ENCODE measurements at regions not wholly inside any gene's neighbourhood (a gene's known extent, or its start where the extent isn't known, plus 50 kb on each side); places are given as distances from the start of the nearest gene placed in this dataset.

GRCh38 chr10:130357226-130357625, 221.0 kb downstream of the GLRX3 start:
- Histone ChIP-seq H3K36me3 (ENCODE audit: control insufficient read depth, insufficient read depth, low read length) (no peaks in the 10 kb centered on the region), H3K27me3 (replicated peaks; ENCODE audit: control insufficient read depth, insufficient read depth, low read length) (no peaks in the 10 kb centered on the region), H3K4me3 (replicated peaks; ENCODE audit: low read depth, low read length) (no peak overlapping the region)
- DNase-seq (ENCODE audit: extremely low read depth, insufficient read length): no peak
- TF ChIP-seq CTCF (IDR thresholded peaks at IDR 0.05; ENCODE audit: insufficient read depth, low read length, poor library complexity, severe bottlenecking): no peak

GRCh38 chr10:130357951-130358350, 221.8 kb downstream of the GLRX3 start:
- Histone ChIP-seq H3K27me3 (replicated peaks; ENCODE audit: control insufficient read depth, insufficient read depth, low read length) (no peaks in the 10 kb centered on the region), H3K36me3 (ENCODE audit: control insufficient read depth, insufficient read depth, low read length) (no peaks in the 10 kb centered on the region), H3K4me3 (replicated peaks; ENCODE audit: low read depth, low read length) (no peak overlapping the region)
- no peak for DNase-seq (ENCODE audit: extremely low read depth, insufficient read length)
- TF ChIP-seq CTCF (IDR thresholded peaks at IDR 0.05; ENCODE audit: insufficient read depth, low read length, poor library complexity, severe bottlenecking): no peak

GRCh38 chr10:130358981-130359650, 222.9 kb downstream of the GLRX3 start:
- TF ChIP-seq CTCF (IDR thresholded peaks at IDR 0.05; ENCODE audit: insufficient read depth, low read length, poor library complexity, severe bottlenecking): no peak
- Histone ChIP-seq H3K36me3 (ENCODE audit: control insufficient read depth, insufficient read depth, low read length) (no peaks in the 10 kb centered on the region), H3K4me3 (replicated peaks; ENCODE audit: low read depth, low read length) (no peak overlapping the region), H3K27me3 (replicated peaks; ENCODE audit: control insufficient read depth, insufficient read depth, low read length) (no peaks in the 10 kb centered on the region)
- no peak for DNase-seq (ENCODE audit: extremely low read depth, insufficient read length)

- no peak overlapping the region for H3K4me3 ChIP-seq (replicated peaks; ENCODE audit: low read depth, low read length)
These were observed 223.5 kb downstream of the GLRX3 start for GRCh38 chr10:130359711-130360110.

GRCh38 chr10:130360826-130361311, 224.7 kb downstream of the GLRX3 start:
- H3K27me3 ChIP-seq (replicated peaks; ENCODE audit: control insufficient read depth, insufficient read depth, low read length): no peaks in the 10 kb centered on the region
- no peak overlapping the region for H3K4me3 ChIP-seq (replicated peaks; ENCODE audit: low read depth, low read length)
- no peak for DNase-seq (ENCODE audit: extremely low read depth, insufficient read length)
- TF ChIP-seq CTCF (IDR thresholded peaks at IDR 0.05; ENCODE audit: insufficient read depth, low read length, poor library complexity, severe bottlenecking): no peak
- no peaks in the 10 kb centered on the region for H3K36me3 ChIP-seq (ENCODE audit: control insufficient read depth, insufficient read depth, low read length)

More at GRCh38 chr10:130359711-130360110, 223.5 kb downstream of the GLRX3 start:
- Histone ChIP-seq H3K36me3 (ENCODE audit: control insufficient read depth, insufficient read depth, low read length) (no peaks in the 10 kb centered on the region), H3K27me3 (replicated peaks; ENCODE audit: control insufficient read depth, insufficient read depth, low read length) (no peaks in the 10 kb centered on the region)
- no peak for DNase-seq (ENCODE audit: extremely low read depth, insufficient read length)
- no peak for TF ChIP-seq CTCF (IDR thresholded peaks at IDR 0.05; ENCODE audit: insufficient read depth, low read length, poor library complexity, severe bottlenecking)
